Liver (tissue), 8 donors: ENCODE measurements at regions not wholly inside any gene's neighbourhood (a gene's known extent, or its start where the extent isn't known, plus 50 kb on each side); places are given as distances from the start of the nearest gene placed in this dataset.

Source experiments
- DNase-seq: peaks from one replicate; pipeline ENCODE4 v3.0.0-alpha.2; 2017; ENCODE audit warnings: low spot score
- H3K27ac ChIP-seq, 2 donors: one replicate each; pipeline ENCODE4 v1.7.0; 2013; ENCODE audit warnings: inconsistent platforms in 2 of 2, low read length in 2 of 2, control low read depth in 1 of 2, low read depth in 1 of 2, mild to moderate bottlenecking in 1 of 2
- H3K27me3 ChIP-seq, 4 donors: one replicate each; pipeline versions ENCODE4 v1.6.1 to v1.7.0; 2013; ENCODE audit warnings: low read length in 3 of 4, inconsistent platforms in 1 of 4, mild to moderate bottlenecking in 1 of 4, moderate library complexity in 1 of 4; ENCODE audit not compliant: control insufficient read depth in 4 of 4, insufficient read depth in 4 of 4
- H3K36me3 ChIP-seq, 4 donors: one replicate each; pipeline versions ENCODE4 v1.6.1 to v1.7.0; 2013; ENCODE audit warnings: low read length in 3 of 4, mild to moderate bottlenecking in 3 of 4, low read depth in 1 of 4, moderate library complexity in 1 of 4; ENCODE audit not compliant: control insufficient read depth in 4 of 4, insufficient read depth in 3 of 4
- H3K4me1 ChIP-seq, 4 donors: one replicate each; pipeline versions ENCODE4 v1.6.1 to v1.7.0; 2013; ENCODE audit warnings: low read length in 3 of 4, mild to moderate bottlenecking in 3 of 4, moderate library complexity in 1 of 4; ENCODE audit not compliant: control insufficient read depth in 4 of 4, insufficient read depth in 4 of 4
- H3K4me3 ChIP-seq, 3 donors: one replicate each; pipeline versions ENCODE4 v1.6.1 to v1.7.0; 2013; ENCODE audit warnings: low read length in 3 of 3, control low read depth in 1 of 3, low read depth in 1 of 3, mild to moderate bottlenecking in 1 of 3
- H3K9ac ChIP-seq, 2 donors: one replicate each; pipeline ENCODE4 v1.7.0; 2013; ENCODE audit warnings: low read length in 2 of 2, mild to moderate bottlenecking in 2 of 2, moderate library complexity in 2 of 2, control low read depth in 1 of 2, low read depth in 1 of 2
- H3K9me3 ChIP-seq, 4 donors: one replicate each; pipeline versions ENCODE4 v1.6.1 to v1.7.0; 2013; ENCODE audit warnings: low read length in 3 of 4; ENCODE audit not compliant: control insufficient read depth in 4 of 4
- ATF3 ChIP-seq: IDR thresholded peaks from 2 replicates; pipeline ENCODE4 v1.6.1; 2016; ENCODE audit warnings: antibody characterized with exemption
- CTCF ChIP-seq: fragments of 150-350 bp; IDR thresholded peaks from 2 replicates; pipeline ENCODE4 v1.5.1; 2017; ENCODE audit warnings: improper control_type of control experiment, low read depth, low read length; ENCODE audit not compliant: missing input control
- FOXA1 ChIP-seq: IDR thresholded peaks from 2 replicates; pipeline ENCODE4 v1.6.1; 2016; ENCODE audit warnings: antibody characterized with exemption
- FOXA2 ChIP-seq: IDR thresholded peaks from 2 replicates; pipeline ENCODE4 v1.6.1; 2016; ENCODE audit warnings: antibody characterized with exemption
- GABPA ChIP-seq, 2 donors: IDR thresholded peaks in 1 of 2; conservative IDR thresholded peaks in 1 of 2; 2 replicates each; pipeline ENCODE4 v1.6.1; 2016; ENCODE audit warnings: antibody characterized with exemption in 2 of 2, mild to moderate bottlenecking in 1 of 2, moderate library complexity in 1 of 2
- HNF4G ChIP-seq: IDR thresholded peaks from 2 replicates; pipeline ENCODE4 v1.6.1; 2016; ENCODE audit warnings: antibody characterized with exemption
- JUND ChIP-seq, 2 donors: IDR thresholded peaks; 2 replicates each; pipeline ENCODE4 v1.6.1; 2016; ENCODE audit warnings: antibody characterized with exemption in 2 of 2
- MAX ChIP-seq: IDR thresholded peaks from 2 replicates; pipeline ENCODE4 v1.6.1; 2016; ENCODE audit warnings: antibody characterized with exemption
- RAD21 ChIP-seq, 2 donors: IDR thresholded peaks; 2 replicates each; pipeline ENCODE4 v1.6.1; 2016; ENCODE audit warnings: antibody characterized with exemption in 2 of 2, mild to moderate bottlenecking in 2 of 2
- REST ChIP-seq: IDR thresholded peaks from 2 replicates; pipeline ENCODE4 v1.6.1; 2016; ENCODE audit warnings: antibody characterized with exemption, mild to moderate bottlenecking
- RXRA ChIP-seq, 2 donors: IDR thresholded peaks; 2 replicates each; pipeline ENCODE4 v1.6.1; 2017 to 2018; ENCODE audit warnings: antibody characterized with exemption in 2 of 2, mild to moderate bottlenecking in 1 of 2
- SP1 ChIP-seq: IDR thresholded peaks from 2 replicates; pipeline ENCODE4 v1.6.1; 2018; ENCODE audit warnings: antibody characterized with exemption, mild to moderate bottlenecking
- TAF1 ChIP-seq: conservative IDR thresholded peaks from 2 replicates; pipeline ENCODE4 v1.6.1; 2016; ENCODE audit warnings: antibody characterized with exemption, mild to moderate bottlenecking
- YY1 ChIP-seq: IDR thresholded peaks from 2 replicates; pipeline ENCODE4 v1.6.1; 2016; ENCODE audit warnings: antibody characterized with exemption, mild to moderate bottlenecking
- ZBTB33 ChIP-seq: IDR thresholded peaks from 2 replicates; pipeline ENCODE4 v1.6.1; 2016; ENCODE audit warnings: antibody characterized with exemption
- WGBS: extraction: QIAGEN DNeasy Blood & Tissue Kit; methylation state at CpG from one replicate; pipeline ENCODE4 v1.1.7; 2013; 5-methylcytosine and 5-hydroxymethylcytosine counted together
- donor health status: healthy.
- donor health status: healthy.
- donor health status: healthy.
- donor health status: healthy.
- donor health status: healthy.

- no peaks in the 10 kb centered on the region for H3K4me1 ChIP-seq
- H3K27me3 ChIP-seq, result peaks cover 0 to 6% (median 1%) of the 10 kb centered on the region in 4 donors
- no peak overlapping the region for H3K4me3 ChIP-seq
- H3K9me3 ChIP-seq, result peaks cover 1 to 14% (median 11%) of the 10 kb centered on the region in 4 donors
- TF ChIP-seq FOXA1 (no peak), REST (no peak), CTCF (no peak), GABPA (IDR thresholded peaks at IDR 0.05 in 1 of 2, conservative IDR thresholded peaks at IDR 0.05 in 1 of 2) (no peak), RXRA (IDR thresholded peaks at IDR 0.05) (no peak), HNF4G (no peak), TAF1 (no peak), YY1 (no peak), MAX (no peak), JUND (IDR thresholded peaks at IDR 0.05) (no peak), SP1 (no peak), RAD21 (IDR thresholded peaks at IDR 0.05) (no peak), ZBTB33 (no peak), FOXA2 (no peak), ATF3 (no peak)
- H3K9ac ChIP-seq, result no peak overlapping the region
- WGBS, result 71% methylated on average over 12 of the region's 12 CpGs
- H3K36me3 ChIP-seq, result no peaks in the 10 kb centered on the region
- DNase-seq, result no peak
- H3K27ac ChIP-seq, result no peak overlapping the region
These were observed 97.0 kb downstream of the MICALL2 start for GRCh38 chr7:1362301-1362700.
